HG02571 (cell line): ENCODE measurements at regions not wholly inside any gene's neighbourhood (a gene's known extent, or its start where the extent isn't known, plus 50 kb on each side); places are given as distances from the start of the nearest gene placed in this dataset.
A peak's percentile ranks its signal among the peaks of the same experiment; 100 is the strongest.

ENCODE experiments used
- ATAC-seq: cut with Tn5 transposase; IDR thresholded peaks from one replicate; pipeline ENCODE4 v1.9.1; 2021; ENCODE audit warnings: mild to moderate bottlenecking, moderate library complexity; ENCODE audit not compliant: unreplicated experiment

DNA sequence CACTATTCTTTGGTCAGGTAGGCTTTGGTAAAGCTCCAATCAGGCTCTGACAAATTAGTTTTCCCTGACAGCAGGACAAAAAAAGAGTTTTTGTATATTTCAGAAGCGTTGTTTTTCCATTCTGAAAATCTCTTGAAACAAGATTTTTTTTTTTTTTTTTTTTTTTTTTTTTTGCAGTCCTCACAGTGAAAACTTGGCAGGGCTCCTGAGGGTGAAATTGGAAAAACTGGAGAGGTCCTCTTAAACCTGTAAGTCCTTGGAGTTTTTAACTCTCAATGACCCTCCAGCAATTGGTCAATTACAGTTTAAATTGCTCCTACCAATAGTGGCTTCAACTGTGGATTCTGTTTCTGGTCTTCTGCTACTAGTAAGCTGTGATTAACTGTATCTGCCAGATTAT is 244.5 kb upstream of the PKDCC start:
- ATAC-seq, result no peak

DNA sequence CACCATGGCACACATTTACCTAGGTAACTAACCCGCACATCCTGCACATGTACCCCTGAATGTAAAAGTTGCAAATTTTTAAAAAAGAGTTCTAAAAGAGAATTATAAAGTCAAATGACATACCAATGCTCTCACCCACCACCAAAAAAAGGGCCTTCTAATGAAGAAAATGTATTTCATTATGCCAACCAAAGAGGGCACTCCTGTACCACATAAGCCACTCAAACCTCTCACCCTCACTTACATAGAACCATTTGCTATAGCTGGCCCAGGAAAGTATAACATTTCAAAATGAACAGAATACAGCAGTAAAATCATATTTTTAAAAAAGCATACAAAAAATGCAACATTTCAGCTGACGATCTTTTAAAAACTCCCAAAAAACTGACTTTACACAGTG is 241.5 kb upstream of the PKDCC start:
- ATAC-seq, result no peak

DNA sequence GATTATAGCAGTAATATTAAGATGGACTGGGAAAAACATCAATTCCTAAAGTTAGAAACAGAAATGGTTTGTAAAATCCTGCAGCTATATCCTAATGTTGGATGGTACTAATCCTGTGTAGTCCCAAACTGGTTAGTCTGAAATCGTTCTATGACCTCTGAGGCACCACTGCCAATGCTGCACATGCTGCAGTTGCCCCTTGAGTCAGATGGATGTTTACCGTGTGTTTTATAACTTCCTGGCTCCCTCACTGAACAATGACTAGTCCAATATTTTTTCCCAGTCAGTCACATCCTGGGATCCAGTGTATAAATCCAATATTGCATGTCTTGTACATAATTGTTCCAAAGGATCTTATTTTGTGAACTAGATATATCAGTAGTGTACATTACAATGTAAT is 226.7 kb upstream of the PKDCC start:
- ATAC-seq, result no peak

DNA sequence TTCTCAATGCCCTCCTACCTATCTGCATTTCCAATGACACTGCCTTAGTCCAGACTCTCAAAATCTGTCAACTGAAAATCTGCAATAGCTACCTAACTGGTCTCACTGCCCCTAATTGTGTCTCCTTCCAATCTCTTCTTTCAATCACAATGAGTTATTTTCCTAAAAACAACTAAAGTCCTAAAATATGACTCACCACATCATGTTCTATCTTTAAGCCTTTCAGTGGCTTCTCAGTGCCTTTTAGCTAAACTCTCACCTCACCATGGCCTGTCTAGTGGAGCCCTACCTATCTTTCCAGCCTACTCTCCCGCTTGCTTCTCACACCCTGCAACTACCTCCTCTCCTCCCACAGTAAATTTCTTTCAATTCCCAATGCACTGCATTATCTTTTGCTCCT is 220.9 kb upstream of the PKDCC start:
- ATAC-seq, result no peak

- no peak for ATAC-seq
Measured at GRCh38 chr2:41827354-41827971, 220.4 kb upstream of the PKDCC start.

DNA sequence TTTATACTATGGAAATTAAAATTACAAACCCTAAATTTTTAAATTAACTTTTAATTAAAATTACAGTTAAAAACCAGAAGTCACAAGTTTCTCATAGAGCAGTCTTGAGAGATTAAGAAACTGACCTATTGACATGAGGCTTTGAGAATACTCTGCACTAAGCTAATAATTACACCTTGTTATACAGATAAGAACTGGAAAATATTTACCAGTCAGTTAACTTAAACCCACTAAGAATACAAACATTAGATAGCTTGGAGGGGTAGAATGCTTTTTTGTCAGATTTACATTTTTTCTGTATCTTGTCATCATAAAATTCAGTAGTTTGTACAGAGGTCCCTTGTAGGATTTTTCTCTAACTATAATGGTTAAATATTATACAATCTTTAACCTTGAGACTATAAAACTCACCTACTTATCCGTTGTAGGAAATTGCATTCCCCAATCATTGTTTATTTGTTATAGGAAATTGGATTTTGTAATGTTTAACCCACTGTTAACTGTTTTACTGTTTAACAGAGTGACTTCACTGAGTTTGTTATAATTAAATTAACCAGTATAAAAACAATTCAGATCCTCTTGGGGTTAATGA is 219.7 kb upstream of the PKDCC start:
- no peak for ATAC-seq

GRCh38 chr2:41829052-41829451 is 218.8 kb upstream of the PKDCC start:
- no peak for ATAC-seq

DNA sequence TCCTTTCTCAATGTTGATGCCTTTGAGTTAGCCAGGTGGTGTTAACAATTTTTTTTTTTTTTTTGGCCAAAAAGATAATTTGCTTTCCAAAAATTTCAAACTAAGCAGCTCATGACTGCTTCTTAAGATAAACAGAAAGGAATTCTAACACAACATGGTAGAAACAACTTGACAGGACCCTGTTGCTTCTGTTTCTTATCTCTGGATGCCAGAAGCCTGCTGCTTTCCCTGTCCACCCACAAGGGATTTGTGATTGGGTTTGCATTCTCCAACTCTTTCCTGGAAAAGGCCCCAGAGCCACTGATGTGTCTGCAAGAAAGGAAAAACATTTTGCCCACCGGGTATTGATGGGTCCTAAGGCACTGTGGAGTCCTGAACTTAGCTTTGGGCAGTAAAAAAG is 217.2 kb upstream of the PKDCC start:
- no peak for ATAC-seq

DNA sequence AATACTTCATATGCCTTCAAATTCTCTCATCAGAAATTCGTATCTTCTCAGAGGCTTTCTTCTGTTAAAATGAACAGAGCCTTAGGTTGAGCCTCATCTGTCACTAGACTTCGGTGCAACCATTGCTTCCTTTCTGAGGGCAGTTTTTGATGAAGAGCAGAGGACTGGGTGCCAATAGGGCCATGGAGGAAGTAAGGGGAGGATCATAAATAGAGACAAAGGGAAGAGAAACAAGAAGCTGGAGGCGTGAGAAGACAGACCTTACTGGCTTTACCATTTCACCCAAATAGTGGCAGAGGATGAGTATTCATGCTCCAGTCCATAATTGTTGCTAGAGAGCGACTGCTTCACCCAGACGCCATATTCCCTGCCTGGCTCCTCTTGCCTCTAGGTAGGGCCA is 215.6 kb upstream of the PKDCC start:
- ATAC-seq, result no peak

DNA sequence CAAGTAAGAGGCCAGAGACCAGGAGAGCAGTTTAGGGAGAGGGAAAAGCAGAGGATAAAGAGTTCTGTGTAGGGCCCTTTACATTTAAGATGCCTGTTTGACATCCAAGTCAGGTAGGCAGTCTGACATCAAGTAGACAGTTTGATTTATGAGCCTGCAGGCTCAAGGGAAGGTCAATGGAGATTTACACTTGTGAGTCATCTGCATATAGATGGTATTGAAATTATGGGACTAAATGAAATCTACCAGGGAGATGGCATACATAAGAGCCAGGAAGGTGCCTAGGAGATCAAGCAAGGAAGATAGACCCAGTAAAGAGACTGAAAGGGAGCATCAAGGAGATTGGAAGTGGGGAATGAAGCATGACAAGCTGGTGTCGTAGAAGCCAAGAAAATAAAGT is 212.4 kb upstream of the PKDCC start:
- ATAC-seq, result no peak

GRCh38 chr2:41836948-41837347 is 210.9 kb upstream of the PKDCC start:
- ATAC-seq, result no peak

GRCh38 chr2:41837610-41838009 is 210.2 kb upstream of the PKDCC start:
- no peak for ATAC-seq

- ATAC-seq, result peak; percentile 100
Measured at GRCh38 chr2:41840702-41841551, 206.9 kb upstream of the PKDCC start.

- no peak for ATAC-seq
Measured at GRCh38 chr2:41846962-41847361, 200.9 kb upstream of the PKDCC start.

- no peak for ATAC-seq
Measured at GRCh38 chr2:41847744-41848441, 199.9 kb upstream of the PKDCC start.

- ATAC-seq, result no peak
Measured at GRCh38 chr2:41851554-41851953, 196.3 kb upstream of the PKDCC start.

DNA sequence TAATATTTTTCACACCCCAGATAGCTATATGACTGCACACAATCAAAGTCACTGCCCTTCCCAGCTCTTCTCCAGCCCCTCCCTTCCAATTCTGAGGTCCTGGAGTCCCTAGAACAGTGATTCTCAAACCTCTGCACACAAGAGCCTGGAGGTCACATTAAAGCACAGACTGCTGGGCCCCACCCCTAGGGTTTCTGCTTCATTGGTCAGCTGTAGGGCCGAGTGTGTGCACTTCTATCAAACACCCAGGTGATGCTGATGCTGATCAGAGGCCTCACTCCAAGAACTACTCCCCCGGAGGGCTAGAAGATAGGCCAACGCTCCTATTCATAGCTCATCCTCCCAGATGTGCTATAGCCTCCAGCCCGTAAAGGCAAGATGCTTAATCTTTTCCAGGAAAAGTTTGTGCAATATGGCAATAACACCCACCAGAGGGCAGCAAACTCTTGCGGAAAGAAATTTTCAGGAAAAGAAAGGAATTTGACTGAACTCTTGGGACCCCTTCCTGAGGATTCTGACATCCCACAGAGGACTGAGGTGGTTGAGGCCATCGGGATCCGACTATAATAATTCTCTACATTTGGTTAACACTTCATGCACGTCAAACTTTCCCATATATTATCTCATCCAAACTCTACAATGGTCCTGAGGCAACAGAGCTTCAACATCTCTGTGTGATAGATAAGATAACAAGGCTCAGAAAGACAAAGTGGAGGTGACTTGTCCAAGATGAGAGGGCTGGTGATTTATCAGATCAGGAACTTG is 194.2 kb upstream of the PKDCC start:
- no peak for ATAC-seq

- ATAC-seq, result no peak
Measured at GRCh38 chr2:41854227-41854626, 193.6 kb upstream of the PKDCC start.

DNA sequence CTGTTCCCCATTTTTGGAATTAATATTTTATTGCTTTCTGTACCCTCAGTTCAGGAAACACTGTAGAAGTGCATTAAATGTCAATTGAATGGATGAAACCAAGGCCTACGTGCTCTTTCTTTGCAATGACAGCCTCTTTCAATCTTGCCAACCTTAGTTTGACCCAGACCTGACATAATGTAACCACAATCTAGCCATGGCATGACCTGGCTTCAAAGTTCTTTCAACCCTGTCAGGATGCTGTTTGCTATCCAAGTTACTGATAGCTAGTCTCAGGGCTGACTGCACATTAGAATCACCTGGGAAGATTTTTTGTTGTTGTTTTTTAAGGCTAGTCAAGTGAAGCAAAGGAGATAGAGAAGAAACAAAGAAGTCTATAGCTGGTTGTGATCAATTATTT is 190.9 kb upstream of the PKDCC start:
- no peak for ATAC-seq

DNA sequence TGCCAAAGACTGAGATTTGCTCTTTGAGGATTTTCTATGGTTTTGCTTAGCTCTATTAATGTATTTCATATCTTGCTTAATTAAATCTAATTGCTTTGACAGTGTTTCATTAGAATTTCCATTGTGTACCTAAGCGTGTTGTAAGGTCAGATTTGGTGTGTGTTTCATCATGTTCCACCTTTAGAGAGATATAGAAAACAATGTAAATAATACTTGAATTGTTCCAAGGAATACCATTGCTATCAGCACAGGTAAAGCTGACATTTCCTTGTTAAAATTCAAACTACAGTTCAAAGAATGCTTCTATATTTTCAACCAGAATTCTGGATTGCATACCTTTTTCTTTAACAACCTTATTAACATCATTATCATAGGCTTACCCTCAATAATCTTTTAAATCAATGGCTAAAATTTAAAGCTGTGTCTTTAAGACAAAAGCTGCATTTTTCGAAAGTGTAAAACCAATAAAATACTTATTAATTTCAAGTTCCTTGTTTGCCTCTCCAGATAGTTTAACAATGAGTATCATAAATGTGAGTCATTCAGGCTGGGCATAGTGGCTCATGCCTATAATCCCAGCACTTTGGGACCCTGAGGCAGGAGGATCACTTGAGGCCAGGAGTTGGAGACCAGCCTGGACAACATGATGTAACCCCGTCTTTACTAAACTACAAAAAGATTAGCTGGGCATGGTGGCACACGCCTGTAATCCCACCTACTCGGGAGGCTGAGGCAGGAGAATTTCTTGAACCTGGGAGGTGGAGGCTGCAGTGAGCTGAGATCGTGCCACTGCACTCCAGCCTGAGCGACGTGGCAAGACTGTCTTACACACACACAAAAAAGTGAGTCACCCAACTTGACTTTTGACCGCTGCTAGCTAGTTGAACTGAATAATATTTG is 188.0 kb upstream of the PKDCC start:
- no peak for ATAC-seq
